GM23338 (cell line): ENCODE measurements at regions not wholly inside any gene's neighbourhood (a gene's known extent, or its start where the extent isn't known, plus 50 kb on each side); places are given as distances from the start of the nearest gene placed in this dataset.

Source experiments
- ATAC-seq: fragments of 200-7000 bp; cut with Tn5 transposase; 3 replicates; pipeline ENCODE4 v1.9.1; 2020
- DNase-seq: peaks from one replicate; pipeline ENCODE4 v3.0.0-alpha.2; 2015; ENCODE audit warnings: low spot score
- H2AFZ ChIP-seq: fragments of 200-600 bp; sonication (generic); 2 replicates; pipeline ENCODE4 v1.8.0; 2016; ENCODE audit warnings: antibody characterized with exemption, mild to moderate bottlenecking, moderate library complexity
- H3F3A ChIP-seq: fragments of 200-600 bp; sonication (generic); replicated peaks from 2 replicates; pipeline ENCODE4 v1.8.0; 2017; ENCODE audit warnings: antibody characterized with exemption, mixed run types, low read depth
- H3K27ac ChIP-seq: fragments of 200-600 bp; sonication (generic); 2 replicates; pipeline ENCODE4 v1.6.1; 2016; ENCODE audit warnings: low read depth
- H3K27me3 ChIP-seq: fragments of 200-600 bp; sonication (generic); 2 replicates; pipeline ENCODE4 v1.8.0; 2016; ENCODE audit warnings: mild to moderate bottlenecking, mixed run types, moderate library complexity; ENCODE audit not compliant: insufficient read depth
- H3K36me3 ChIP-seq: fragments of 200-600 bp; sonication (generic); 2 replicates; pipeline ENCODE4 v1.8.0; 2016; ENCODE audit warnings: mild to moderate bottlenecking; ENCODE audit not compliant: insufficient read depth
- H3K4me1 ChIP-seq: fragments of 200-600 bp; sonication (generic); 2 replicates; pipeline ENCODE4 v1.8.0; 2016; ENCODE audit warnings: mild to moderate bottlenecking, moderate library complexity; ENCODE audit not compliant: insufficient read depth
- H3K4me2 ChIP-seq: fragments of 200-600 bp; sonication (generic); 2 replicates; pipeline ENCODE4 v1.7.1; 2017; ENCODE audit warnings: mixed run types
- H3K4me3 ChIP-seq: fragments of 200-600 bp; sonication (generic); 2 replicates; pipeline ENCODE4 v1.6.1; 2016; ENCODE audit warnings: mixed run types
- H3K79me2 ChIP-seq: fragments of 200-600 bp; sonication (generic); replicated peaks from 2 replicates; pipeline ENCODE4 v1.8.0; 2017; ENCODE audit warnings: mild to moderate bottlenecking; ENCODE audit not compliant: insufficient read depth
- H3K9me2 ChIP-seq: fragments of 200-600 bp; sonication (generic); 2 replicates; pipeline ENCODE4 v1.8.0; 2017; ENCODE audit not compliant: insufficient read depth
- H4K20me1 ChIP-seq: fragments of 200-600 bp; sonication (generic); replicated peaks from 2 replicates; pipeline ENCODE4 v1.8.0; 2017; ENCODE audit warnings: mild to moderate bottlenecking; ENCODE audit not compliant: insufficient read depth
- H3K27ac Mint-ChIP-seq: 2 replicates; pipeline ENCODE4 v1.8.0; 2020; ENCODE audit warnings: inconsistent platforms, mild to moderate bottlenecking, moderate library complexity, mixed read lengths
- H3K27me3 Mint-ChIP-seq: 3 replicates; pipeline ENCODE4 v1.8.0; 2022; ENCODE audit warnings: low read depth, mild to moderate bottlenecking, moderate library complexity, mixed read lengths, inconsistent platforms; ENCODE audit not compliant: insufficient read depth, poor library complexity
- H3K36me3 Mint-ChIP-seq: 3 replicates; pipeline ENCODE4 v1.8.0; 2021; ENCODE audit warnings: low read depth, mild to moderate bottlenecking, inconsistent platforms, moderate library complexity, mixed read lengths
- H3K4me1 Mint-ChIP-seq: 3 replicates; pipeline ENCODE4 v1.8.0; 2020; ENCODE audit warnings: mild to moderate bottlenecking, inconsistent platforms, mixed read lengths
- H3K4me3 Mint-ChIP-seq: 3 replicates; pipeline ENCODE4 v1.8.0; 2021; ENCODE audit warnings: moderate library complexity, mild to moderate bottlenecking, inconsistent platforms, mixed read lengths
- H3K9me3 Mint-ChIP-seq: 3 replicates; pipeline ENCODE4 v1.8.0; 2020; ENCODE audit warnings: moderate library complexity, mild to moderate bottlenecking, inconsistent platforms, mixed read lengths
- CREB1 ChIP-seq: fragments of 250-450 bp; sonication (Bioruptor Pico); IDR thresholded peaks from 2 replicates; pipeline ENCODE4 v1.5.0; 2020; ENCODE audit warnings: low read depth, mild to moderate bottlenecking, moderate library complexity
- POLR2AphosphoS5 ChIP-seq: IDR thresholded peaks from 2 replicates; pipeline ENCODE4 v1.6.1; 2016; ENCODE audit warnings: antibody characterized with exemption, low read depth
- ZNF114 ChIP-seq: fragments of 250-450 bp; sonication (Bioruptor Pico); IDR thresholded peaks from 2 replicates; pipeline ENCODE4 v1.5.0; 2020; ENCODE audit warnings: mild to moderate bottlenecking, moderate library complexity
- ZNF331 ChIP-seq: fragments of 250-450 bp; sonication (Bioruptor Pico); IDR thresholded peaks from 2 replicates; pipeline ENCODE4 v1.5.0; 2020; ENCODE audit warnings: low read depth, mild to moderate bottlenecking, moderate library complexity
- TF ChIP-seq, protein P1 (sequence below): fragments of 250-450 bp; sonication (Bioruptor Pico); IDR thresholded peaks from 2 replicates; pipeline ENCODE4 v1.5.0; 2020; ENCODE audit warnings: mild to moderate bottlenecking, moderate library complexity

DNA sequence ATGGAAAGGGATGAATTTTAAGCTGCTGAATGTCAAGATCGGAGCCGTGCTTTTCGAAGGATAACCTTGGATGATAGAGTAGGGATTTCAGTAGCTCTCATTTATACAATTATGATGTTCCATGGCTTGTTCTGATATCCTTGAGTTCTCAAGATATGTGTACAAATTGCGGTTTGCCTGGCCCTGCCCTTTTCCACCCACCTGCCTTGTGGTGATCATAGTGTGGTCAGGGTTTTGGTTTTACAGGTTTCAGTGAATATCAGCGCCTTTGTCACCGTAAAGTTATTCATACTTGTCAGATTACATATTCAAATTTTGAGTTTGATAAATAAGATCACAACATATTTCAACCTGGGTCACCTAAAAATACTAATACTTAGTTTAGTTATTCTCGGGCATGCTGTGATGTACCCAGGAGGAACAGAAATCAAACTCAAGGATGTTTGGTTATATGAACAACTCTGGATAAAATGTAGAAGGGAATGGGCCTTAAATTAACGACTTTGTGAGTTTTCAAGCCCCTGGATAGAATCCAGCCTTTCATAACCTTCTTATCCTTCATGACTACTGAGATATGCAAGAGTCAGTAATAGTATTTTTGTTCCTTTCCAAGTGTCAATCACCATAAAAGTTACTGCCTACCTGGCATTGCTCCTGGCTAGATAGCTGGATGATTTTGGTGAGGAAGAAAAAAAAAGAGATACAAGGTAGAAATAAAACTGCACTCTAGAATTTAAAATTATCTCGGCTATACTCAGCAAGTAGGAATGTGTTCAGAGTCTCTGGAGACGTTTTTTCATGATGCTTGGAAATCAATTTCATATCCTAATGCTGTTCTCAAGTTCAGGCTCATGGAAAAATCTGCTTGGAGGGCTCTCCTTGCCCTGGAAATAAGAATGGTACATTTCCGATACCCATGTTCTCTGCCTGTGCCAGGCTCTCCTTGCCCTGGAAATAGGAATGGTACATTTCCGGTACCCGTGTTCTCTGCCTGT, 209.2 kb upstream of the TPRG1 start:
- H3K79me2 ChIP-seq: no peaks in the 10 kb centered on the region
- H3K4me1 ChIP-seq: no peaks in the 10 kb centered on the region
- TF ChIP-seq, protein P1, sequence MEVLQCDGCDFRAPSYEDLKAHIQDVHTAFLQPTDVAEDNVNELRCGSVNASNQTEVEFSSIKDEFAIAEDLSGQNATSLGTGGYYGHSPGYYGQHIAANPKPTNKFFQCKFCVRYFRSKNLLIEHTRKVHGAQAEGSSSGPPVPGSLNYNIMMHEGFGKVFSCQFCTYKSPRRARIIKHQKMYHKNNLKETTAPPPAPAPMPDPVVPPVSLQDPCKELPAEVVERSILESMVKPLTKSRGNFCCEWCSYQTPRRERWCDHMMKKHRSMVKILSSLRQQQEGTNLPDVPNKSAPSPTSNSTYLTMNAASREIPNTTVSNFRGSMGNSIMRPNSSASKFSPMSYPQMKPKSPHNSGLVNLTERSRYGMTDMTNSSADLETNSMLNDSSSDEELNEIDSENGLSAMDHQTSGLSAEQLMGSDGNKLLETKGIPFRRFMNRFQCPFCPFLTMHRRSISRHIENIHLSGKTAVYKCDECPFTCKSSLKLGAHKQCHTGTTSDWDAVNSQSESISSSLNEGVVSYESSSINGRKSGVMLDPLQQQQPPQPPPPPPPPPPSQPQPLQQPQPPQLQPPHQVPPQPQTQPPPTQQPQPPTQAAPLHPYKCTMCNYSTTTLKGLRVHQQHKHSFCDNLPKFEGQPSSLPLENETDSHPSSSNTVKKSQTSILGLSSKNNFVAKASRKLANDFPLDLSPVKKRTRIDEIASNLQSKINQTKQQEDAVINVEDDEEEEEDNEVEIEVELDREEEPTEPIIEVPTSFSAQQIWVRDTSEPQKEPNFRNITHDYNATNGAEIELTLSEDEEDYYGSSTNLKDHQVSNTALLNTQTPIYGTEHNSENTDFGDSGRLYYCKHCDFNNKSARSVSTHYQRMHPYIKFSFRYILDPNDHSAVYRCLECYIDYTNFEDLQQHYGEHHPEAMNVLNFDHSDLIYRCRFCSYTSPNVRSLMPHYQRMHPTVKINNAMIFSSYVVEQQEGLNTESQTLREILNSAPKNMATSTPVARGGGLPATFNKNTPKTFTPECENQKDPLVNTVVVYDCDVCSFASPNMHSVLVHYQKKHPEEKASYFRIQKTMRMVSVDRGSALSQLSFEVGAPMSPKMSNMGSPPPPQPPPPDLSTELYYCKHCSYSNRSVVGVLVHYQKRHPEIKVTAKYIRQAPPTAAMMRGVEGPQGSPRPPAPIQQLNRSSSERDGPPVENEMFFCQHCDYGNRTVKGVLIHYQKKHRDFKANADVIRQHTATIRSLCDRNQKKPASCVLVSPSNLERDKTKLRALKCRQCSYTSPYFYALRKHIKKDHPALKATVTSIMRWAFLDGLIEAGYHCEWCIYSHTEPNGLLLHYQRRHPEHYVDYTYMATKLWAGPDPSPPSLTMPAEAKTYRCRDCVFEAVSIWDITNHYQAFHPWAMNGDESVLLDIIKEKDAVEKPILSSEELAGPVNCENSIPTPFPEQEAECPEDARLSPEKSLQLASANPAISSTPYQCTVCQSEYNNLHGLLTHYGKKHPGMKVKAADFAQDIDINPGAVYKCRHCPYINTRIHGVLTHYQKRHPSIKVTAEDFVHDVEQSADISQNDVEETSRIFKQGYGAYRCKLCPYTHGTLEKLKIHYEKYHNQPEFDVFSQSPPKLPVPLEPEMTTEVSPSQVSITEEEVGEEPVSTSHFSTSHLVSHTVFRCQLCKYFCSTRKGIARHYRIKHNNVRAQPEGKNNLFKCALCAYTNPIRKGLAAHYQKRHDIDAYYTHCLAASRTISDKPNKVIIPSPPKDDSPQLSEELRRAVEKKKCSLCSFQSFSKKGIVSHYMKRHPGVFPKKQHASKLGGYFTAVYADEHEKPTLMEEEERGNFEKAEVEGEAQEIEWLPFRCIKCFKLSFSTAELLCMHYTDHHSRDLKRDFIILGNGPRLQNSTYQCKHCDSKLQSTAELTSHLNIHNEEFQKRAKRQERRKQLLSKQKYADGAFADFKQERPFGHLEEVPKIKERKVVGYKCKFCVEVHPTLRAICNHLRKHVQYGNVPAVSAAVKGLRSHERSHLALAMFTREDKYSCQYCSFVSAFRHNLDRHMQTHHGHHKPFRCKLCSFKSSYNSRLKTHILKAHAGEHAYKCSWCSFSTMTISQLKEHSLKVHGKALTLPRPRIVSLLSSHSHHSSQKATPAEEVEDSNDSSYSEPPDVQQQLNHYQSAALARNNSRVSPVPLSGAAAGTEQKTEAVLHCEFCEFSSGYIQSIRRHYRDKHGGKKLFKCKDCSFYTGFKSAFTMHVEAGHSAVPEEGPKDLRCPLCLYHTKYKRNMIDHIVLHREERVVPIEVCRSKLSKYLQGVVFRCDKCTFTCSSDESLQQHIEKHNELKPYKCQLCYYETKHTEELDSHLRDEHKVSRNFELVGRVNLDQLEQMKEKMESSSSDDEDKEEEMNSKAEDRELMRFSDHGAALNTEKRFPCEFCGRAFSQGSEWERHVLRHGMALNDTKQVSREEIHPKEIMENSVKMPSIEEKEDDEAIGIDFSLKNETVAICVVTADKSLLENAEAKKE: no peak
- TF ChIP-seq ZNF331 (CRISPR knock-in tag): no peak
- no peak for TF ChIP-seq CREB1 (CRISPR knock-in tag)
- H3K4me2 ChIP-seq: no peak overlapping the region
- no peak overlapping the region for H3K4me3 ChIP-seq
- H3K4me1 Mint-ChIP-seq: no peaks in the 10 kb centered on the region
- H3F3A ChIP-seq: no peaks in the 10 kb centered on the region
- H2AFZ ChIP-seq: no peak overlapping the region
- H4K20me1 ChIP-seq: no peaks in the 10 kb centered on the region
- no peak for ATAC-seq
- no peak overlapping the region for H3K4me3 Mint-ChIP-seq
- H3K27ac ChIP-seq: no peak overlapping the region
- no peaks in the 10 kb centered on the region for H3K27me3 ChIP-seq
- DNase-seq: no peak
- no peaks in the 10 kb centered on the region for H3K36me3 ChIP-seq
- no peaks in the 10 kb centered on the region; the same call in 2 of the 3 replicates for H3K9me3 Mint-ChIP-seq
- H3K27ac Mint-ChIP-seq: no peak overlapping the region
- H3K36me3 Mint-ChIP-seq: no peaks in the 10 kb centered on the region
- peaks cover 2% of the 10 kb centered on the region for H3K27me3 Mint-ChIP-seq
- no peaks in the 10 kb centered on the region for H3K9me2 ChIP-seq

DNA sequence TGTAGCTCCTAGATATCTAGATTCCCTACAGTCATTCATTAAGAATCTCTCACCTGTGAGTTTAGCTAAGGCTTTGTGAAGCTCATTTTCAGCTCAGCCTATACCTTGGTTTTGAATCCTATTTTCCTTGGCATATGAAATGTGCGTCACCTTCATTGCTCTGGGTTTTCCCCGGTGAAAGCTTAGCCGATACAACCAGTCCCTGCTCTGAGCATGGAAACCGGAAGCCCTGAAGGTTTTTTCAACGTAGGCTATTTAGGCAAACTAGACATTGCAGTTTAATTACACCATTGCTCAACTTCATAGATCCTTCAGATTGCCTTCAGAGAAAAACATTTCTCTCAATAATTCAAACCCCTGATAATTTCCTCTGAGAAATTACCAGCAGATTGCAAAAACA, 206.8 kb upstream of the TPRG1 start:
- H3K79me2 ChIP-seq: no peaks in the 10 kb centered on the region
- no peaks in the 10 kb centered on the region for H3K27me3 ChIP-seq
- H3K36me3 ChIP-seq: no peaks in the 10 kb centered on the region
- H3K4me3 Mint-ChIP-seq: no peak overlapping the region
- H3K9me2 ChIP-seq: no peaks in the 10 kb centered on the region
- no peak overlapping the region for H3K4me3 ChIP-seq
- no peak overlapping the region for H3K4me2 ChIP-seq
- no peaks in the 10 kb centered on the region; the same call in 2 of the 3 replicates for H3K9me3 Mint-ChIP-seq
- ATAC-seq (no peak), DNase-seq (no peak)
- no peaks in the 10 kb centered on the region for H3K36me3 Mint-ChIP-seq
- H3K27ac Mint-ChIP-seq: no peak overlapping the region
- no peak overlapping the region for H2AFZ ChIP-seq
- H3F3A ChIP-seq: no peaks in the 10 kb centered on the region
- no peak overlapping the region for H3K27ac ChIP-seq
- H3K4me1 ChIP-seq: no peaks in the 10 kb centered on the region
- H3K4me1 Mint-ChIP-seq: no peaks in the 10 kb centered on the region
- peaks cover 2% of the 10 kb centered on the region for H3K27me3 Mint-ChIP-seq
- H4K20me1 ChIP-seq: no peaks in the 10 kb centered on the region
- no peak for TF ChIP-seq ZNF114 (CRISPR knock-in tag)
- TF ChIP-seq, protein P1: no peak
- TF ChIP-seq ZNF331 (CRISPR knock-in tag): no peak
- no peak for TF ChIP-seq POLR2AphosphoS5
